A549 (cell line): ENCODE measurements at regions not wholly inside any gene's neighbourhood (a gene's known extent, or its start where the extent isn't known, plus 50 kb on each side); places are given as distances from the start of the nearest gene placed in this dataset.
"Not testable (repeated sequence)": the region's sequence is repeated elsewhere in the genome, so short reads cannot be mapped to it uniquely, and the experiment has no call there.

Experiments used
- ATAC-seq, 2 experiments: fragments of 200-7000 bp in 1 of 2; fragments of >200 bp in 1 of 2; cut with Nextera tagmentation in 1 of 2; cut with Tn5 transposase in 1 of 2; 3 replicates each; pipeline versions ENCODE4 v1.8.0 to v1.9.1; 2018 to 2020; ENCODE audit warnings: mild to moderate bottlenecking in 1 of 2, moderate library complexity in 1 of 2
- CTCF ChIA-PET: fragments of 300-600 bp; sonication (Branson Sonifier 250); formaldehyde crosslinking; extraction: SDS; loops from one replicate; lab custom pipeline; 2021; ENCODE audit warnings: antibody characterized with exemption, inconsistent platforms; lab: Yijun Ruan, JAX
- POLR2A ChIA-PET: fragments of 350-600 bp; formaldehyde crosslinking; extraction: SDS; loops from one replicate; lab custom pipeline; 2021; ENCODE audit warnings: antibody characterized with exemption, inconsistent platforms; lab: Yijun Ruan, JAX
- DNase-seq, 2 experiments: peaks; one replicate each; pipeline versions ENCODE4 v3.0.0 to v3.0.0-alpha.2; 2011 to 2016; ENCODE audit warnings: low read depth in 1 of 2, low spot score in 1 of 2
- FAIRE-seq: peaks from 2 replicates; lab custom pipeline; 2011; peaks lifted over from hg19 to GRCh38; lab: Jason Lieb, UNC
- H3K27ac ChIP-seq, 2 experiments: fragments of >200 bp; sonication (Bioruptor Twin); formaldehyde crosslinking; 3 replicates each; pipeline ENCODE4 v1.5.1; 2016 to 2017
- H3K4me1 ChIP-seq: fragments of >200 bp; sonication (Bioruptor Twin); formaldehyde crosslinking; 3 replicates; pipeline ENCODE4 v1.6.1; 2016
- H3K4me2 ChIP-seq: fragments of >200 bp; sonication (Bioruptor Twin); formaldehyde crosslinking; 3 replicates; pipeline ENCODE4 v1.6.1; 2016
- H3K4me3 ChIP-seq: fragments of >200 bp; sonication (Bioruptor Twin); formaldehyde crosslinking; 3 replicates; pipeline ENCODE4 v1.5.1; 2016
- H3K9me3 ChIP-seq: fragments of >200 bp; sonication (Bioruptor Twin); formaldehyde crosslinking; 3 replicates; pipeline ENCODE4 v1.6.1; 2016
- HDAC2 ChIP-seq: fragments of 200-600 bp; sonication (generic); IDR thresholded peaks from 2 replicates; pipeline ENCODE4 v1.6.1; 2016
- HOXB5 ChIP-seq: fragments of 250-450 bp; sonication (Bioruptor Pico); IDR thresholded peaks from 2 replicates; pipeline ENCODE4 v1.5.0; 2020; ENCODE audit warnings: mild to moderate bottlenecking, moderate library complexity
- JUN ChIP-seq, 2 experiments: fragments of >200 bp; sonication (Bioruptor Twin); formaldehyde crosslinking; IDR thresholded peaks; 2 replicates in 1 of 2; 3 replicates in 1 of 2; pipeline ENCODE4 v1.6.1; 2016 to 2017
- MAZ ChIP-seq: fragments of 150-350 bp; IDR thresholded peaks from 2 replicates; pipeline ENCODE4 v1.6.1; 2014; ENCODE audit warnings: antibody characterized with exemption, low read depth, low read length, borderline replicate concordance
- NR3C1 ChIP-seq: fragments of >200 bp; sonication (Bioruptor Twin); formaldehyde crosslinking; IDR thresholded peaks from 3 replicates; pipeline ENCODE4 v1.6.1; 2017
- RAD21 ChIP-seq, 2 experiments: fragments of >200 bp in 1 of 2; sonication (Bioruptor Twin) in 1 of 2; formaldehyde crosslinking in 1 of 2; IDR thresholded peaks in 1 of 2; conservative IDR thresholded peaks in 1 of 2; 2 replicates in 1 of 2; 3 replicates in 1 of 2; pipeline ENCODE4 v1.6.1; 2012 to 2018; ENCODE audit warnings: inconsistent platforms in 1 of 2
- SMC3 ChIP-seq: fragments of >200 bp; sonication (Bioruptor Twin); formaldehyde crosslinking; IDR thresholded peaks from 3 replicates; pipeline ENCODE4 v1.6.1; 2018; ENCODE audit warnings: inconsistent platforms
- TFCP2L1 ChIP-seq: fragments of 250-450 bp; sonication (Bioruptor Pico); IDR thresholded peaks from 2 replicates; pipeline ENCODE4 v1.5.0; 2021; ENCODE audit warnings: mild to moderate bottlenecking
- ZC3H11A ChIP-seq: fragments of 450-650 bp; IDR thresholded peaks from 2 replicates; pipeline ENCODE4 v1.6.1; 2014; ENCODE audit warnings: antibody characterized with exemption, mild to moderate bottlenecking
- ZSCAN20 ChIP-seq: fragments of 250-450 bp; sonication (Bioruptor Pico); IDR thresholded peaks from 2 replicates; pipeline ENCODE4 v1.8.0; 2022; ENCODE audit warnings: mild to moderate bottlenecking, moderate library complexity
- WGBS: methylation state at CpG from one replicate; pipeline ENCODE4 v1.1.6; 2017; ENCODE audit errors: missing lambda C conversion rate; 5-methylcytosine and 5-hydroxymethylcytosine counted together
- TF ChIP-seq, protein P1 (sequence below): fragments of 250-450 bp; sonication (Bioruptor Pico); IDR thresholded peaks from 2 replicates; pipeline ENCODE4 v1.5.0; 2021; ENCODE audit warnings: mild to moderate bottlenecking, moderate library complexity, borderline replicate concordance
- TF ChIP-seq, protein P2 (sequence below): fragments of >200 bp; sonication (Bioruptor Twin); formaldehyde crosslinking; IDR thresholded peaks from 3 replicates; pipeline ENCODE4 v1.5.1; 2016

DNA sequence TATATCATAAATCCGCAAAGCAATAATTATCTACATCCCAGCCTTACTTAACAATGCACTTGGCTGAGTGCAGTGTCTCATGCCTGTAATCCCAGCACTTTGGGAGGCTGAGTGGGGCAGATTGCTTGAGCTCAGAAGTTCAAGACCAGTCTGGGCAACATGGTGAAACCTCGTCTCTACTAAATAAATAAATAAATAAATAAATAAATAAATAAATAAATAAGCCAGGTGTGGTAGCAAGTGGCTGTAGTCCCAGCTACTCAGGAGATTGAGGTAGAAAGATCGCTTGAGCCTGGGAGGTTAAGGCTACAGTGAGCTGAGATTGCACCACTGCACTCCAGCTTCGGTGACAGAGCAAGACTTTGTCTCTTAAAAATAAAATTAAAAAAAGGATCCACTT, 898.1 kb downstream of the DNAJB9 start:
- FAIRE-seq, ATAC-seq, CTCF ChIA-PET, POLR2A ChIA-PET, H3K4me3 ChIP-seq, H3K4me1 ChIP-seq, DNase-seq, H3K9me3 ChIP-seq, H3K4me2 ChIP-seq, H3K27ac ChIP-seq: not testable (repeated sequence)
- WGBS = 12% methylated on average over 4 of the region's 4 CpGs
- TF ChIP-seq ZC3H11A = peak; percentile 79

DNA sequence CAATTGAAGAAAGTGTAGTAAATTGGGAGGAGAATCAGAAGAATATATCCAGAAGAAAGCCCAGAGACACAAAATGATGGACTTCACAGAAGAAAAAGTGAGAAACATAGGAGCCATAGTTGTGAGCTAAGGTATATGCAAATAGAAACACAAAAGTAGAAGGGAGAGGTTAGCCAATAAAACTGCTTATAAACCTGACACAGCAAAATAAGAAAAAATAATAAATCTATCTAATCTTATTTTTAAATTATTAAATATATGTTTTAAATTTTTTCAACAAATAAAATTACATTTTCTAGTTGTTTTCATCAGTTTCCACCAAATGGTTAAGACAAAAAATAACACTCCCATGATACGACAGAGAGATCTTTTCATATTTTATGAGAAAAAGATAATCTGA, 903.5 kb downstream of the DNAJB9 start:
- DNase-seq (no peak), FAIRE-seq (no peak), ATAC-seq (no peak)
- H3K4me3 ChIP-seq = no peak overlapping the region
- H3K9me3 ChIP-seq = no peaks in the 10 kb centered on the region
- no peak for TF ChIP-seq HOXB5
- no peak for TF ChIP-seq JUN (IDR thresholded peaks at IDR 0.05)
- TF ChIP-seq, protein P1, sequence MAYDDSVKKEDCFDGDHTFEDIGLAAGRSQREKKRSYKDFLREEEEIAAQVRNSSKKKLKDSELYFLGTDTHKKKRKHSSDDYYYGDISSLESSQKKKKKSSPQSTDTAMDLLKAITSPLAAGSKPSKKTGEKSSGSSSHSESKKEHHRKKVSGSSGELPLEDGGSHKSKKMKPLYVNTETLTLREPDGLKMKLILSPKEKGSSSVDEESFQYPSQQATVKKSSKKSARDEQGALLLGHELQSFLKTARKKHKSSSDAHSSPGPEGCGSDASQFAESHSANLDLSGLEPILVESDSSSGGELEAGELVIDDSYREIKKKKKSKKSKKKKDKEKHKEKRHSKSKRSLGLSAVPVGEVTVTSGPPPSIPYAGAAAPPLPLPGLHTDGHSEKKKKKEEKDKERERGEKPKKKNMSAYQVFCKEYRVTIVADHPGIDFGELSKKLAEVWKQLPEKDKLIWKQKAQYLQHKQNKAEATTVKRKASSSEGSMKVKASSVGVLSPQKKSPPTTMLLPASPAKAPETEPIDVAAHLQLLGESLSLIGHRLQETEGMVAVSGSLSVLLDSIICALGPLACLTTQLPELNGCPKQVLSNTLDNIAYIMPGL = no peak
- TF ChIP-seq HDAC2 = no peak
- no peak for TF ChIP-seq TFCP2L1 (CRISPR knock-in tag)
- H3K4me1 ChIP-seq = no peaks in the 10 kb centered on the region
- POLR2A ChIA-PET = no interaction called here
- H3K4me2 ChIP-seq = no peak overlapping the region
- CTCF ChIA-PET = no interaction called here
- WGBS = 39% methylated on average over 1 of the region's 1 CpG
- no peak overlapping the region for H3K27ac ChIP-seq

DNA sequence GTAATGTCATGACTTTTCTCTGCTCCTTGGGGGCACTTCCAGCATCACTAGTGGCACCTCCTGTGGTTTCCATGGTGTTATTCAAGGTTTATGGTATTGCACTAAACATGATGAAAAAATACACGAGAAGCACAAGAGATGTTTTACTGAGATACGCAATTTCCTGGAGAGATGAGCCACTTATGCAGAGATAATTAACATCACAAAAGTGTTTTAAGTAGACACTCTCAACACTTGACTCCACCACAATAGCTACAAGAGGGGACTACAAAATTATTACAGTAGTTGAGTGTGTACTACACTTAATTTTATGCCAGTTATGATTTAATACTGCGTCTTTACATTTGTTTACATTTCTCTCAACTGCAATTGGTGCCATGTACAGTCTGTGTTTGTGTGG, 906.7 kb downstream of the DNAJB9 start:
- H3K9me3 ChIP-seq = no peaks in the 10 kb centered on the region
- 39% methylated on average over 3 of the region's 3 CpGs for WGBS
- CTCF ChIA-PET = no interaction called here

DNA sequence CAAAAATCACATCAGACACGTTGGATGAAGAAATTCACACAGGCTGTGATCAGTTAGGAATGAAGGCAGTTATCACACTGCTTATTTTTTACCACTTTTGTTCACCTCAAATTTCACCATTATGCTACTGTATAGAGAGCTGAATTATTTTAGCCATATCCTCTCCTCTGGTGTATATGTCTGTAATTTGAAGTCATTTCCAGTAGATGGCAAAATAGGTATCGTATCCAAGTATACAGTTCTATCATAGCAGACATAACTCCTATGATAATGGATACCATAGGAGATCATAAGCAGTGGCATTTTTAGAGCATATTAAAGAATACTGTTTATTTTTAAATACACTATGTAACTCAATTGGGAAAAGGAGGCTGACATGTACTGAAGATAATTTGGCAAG, 909.7 kb downstream of the DNAJB9 start:
- no peak overlapping the region for H3K4me3 ChIP-seq
- no peaks in the 10 kb centered on the region for H3K4me1 ChIP-seq
- WGBS = 8% methylated on average over 2 of the region's 2 CpGs
- peak in 1 of 2 experiments; percentile 8 for DNase-seq
- POLR2A ChIA-PET = no interaction called here
- peak; percentile 77 to 82 for ATAC-seq
- no peak overlapping the region for H3K27ac ChIP-seq
- CTCF ChIA-PET = interaction anchor here (0.5 to 1.7 kb wide), 5 partner anchors 9 to 832 kb away, joined by 3 to 5 read pairs (median 4); no protein-coding TSS in a partner anchor
- H3K4me2 ChIP-seq = no peak overlapping the region
- TF ChIP-seq RAD21 (conservative IDR thresholded peaks at IDR 0.05 in 1 of 2, IDR thresholded peaks at IDR 0.05 in 1 of 2) = peak; percentile 43; a peak in 3 of 5 replicates
- peak; percentile 19; the same call in 1 of the 3 replicates for TF ChIP-seq SMC3
- TF ChIP-seq, protein P2, sequence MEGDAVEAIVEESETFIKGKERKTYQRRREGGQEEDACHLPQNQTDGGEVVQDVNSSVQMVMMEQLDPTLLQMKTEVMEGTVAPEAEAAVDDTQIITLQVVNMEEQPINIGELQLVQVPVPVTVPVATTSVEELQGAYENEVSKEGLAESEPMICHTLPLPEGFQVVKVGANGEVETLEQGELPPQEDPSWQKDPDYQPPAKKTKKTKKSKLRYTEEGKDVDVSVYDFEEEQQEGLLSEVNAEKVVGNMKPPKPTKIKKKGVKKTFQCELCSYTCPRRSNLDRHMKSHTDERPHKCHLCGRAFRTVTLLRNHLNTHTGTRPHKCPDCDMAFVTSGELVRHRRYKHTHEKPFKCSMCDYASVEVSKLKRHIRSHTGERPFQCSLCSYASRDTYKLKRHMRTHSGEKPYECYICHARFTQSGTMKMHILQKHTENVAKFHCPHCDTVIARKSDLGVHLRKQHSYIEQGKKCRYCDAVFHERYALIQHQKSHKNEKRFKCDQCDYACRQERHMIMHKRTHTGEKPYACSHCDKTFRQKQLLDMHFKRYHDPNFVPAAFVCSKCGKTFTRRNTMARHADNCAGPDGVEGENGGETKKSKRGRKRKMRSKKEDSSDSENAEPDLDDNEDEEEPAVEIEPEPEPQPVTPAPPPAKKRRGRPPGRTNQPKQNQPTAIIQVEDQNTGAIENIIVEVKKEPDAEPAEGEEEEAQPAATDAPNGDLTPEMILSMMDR = peak; percentile 30; the same call in 1 of the 3 replicates
- no peak for TF ChIP-seq ZSCAN20 (CRISPR knock-in tag)
- FAIRE-seq = peak; percentile 90
- H3K9me3 ChIP-seq = no peaks in the 10 kb centered on the region

More for the DNA sequence above, 906.7 kb downstream of the DNAJB9 start:
- Histone ChIP-seq H3K4me2 (no peak overlapping the region), H3K4me3 (no peak overlapping the region), H3K27ac (no peak overlapping the region), H3K4me1 (no peaks in the 10 kb centered on the region)
- DNase-seq (no peak), ATAC-seq (no peak), FAIRE-seq (no peak)
- POLR2A ChIA-PET = no interaction called here
- TF ChIP-seq MAZ (no peak), NR3C1 (no peak)

DNA sequence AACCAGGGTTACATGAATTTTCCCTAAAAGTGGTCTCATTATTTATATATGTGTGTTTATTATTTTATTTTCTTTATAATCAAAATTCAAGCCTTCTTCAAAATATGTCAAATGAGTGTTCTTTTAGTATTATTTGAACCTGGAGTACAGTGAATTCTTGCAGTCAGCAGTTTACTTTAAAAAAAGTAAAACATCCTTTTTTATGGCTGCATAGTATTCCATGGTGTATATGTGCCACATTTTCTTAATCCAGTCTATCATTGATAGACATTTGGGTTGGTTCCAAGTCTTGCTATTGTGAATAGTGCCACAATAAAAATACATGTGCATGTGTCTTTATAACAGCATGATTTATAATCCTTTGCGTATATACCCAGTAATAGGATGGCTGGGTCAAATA, 920.9 kb downstream of the DNAJB9 start:
- H3K4me1 ChIP-seq, H3K27ac ChIP-seq, FAIRE-seq, H3K9me3 ChIP-seq, CTCF ChIA-PET, DNase-seq, H3K4me3 ChIP-seq, POLR2A ChIA-PET, ATAC-seq, H3K4me2 ChIP-seq: not testable (repeated sequence)
- WGBS = 96% methylated on average over 1 of the region's 1 CpG
